ENCODE measurements at regions not wholly inside any gene's neighbourhood (a gene's known extent, or its start where the extent isn't known, plus 50 kb on each side); places are given as distances from the start of the nearest gene placed in this dataset.

DNA sequence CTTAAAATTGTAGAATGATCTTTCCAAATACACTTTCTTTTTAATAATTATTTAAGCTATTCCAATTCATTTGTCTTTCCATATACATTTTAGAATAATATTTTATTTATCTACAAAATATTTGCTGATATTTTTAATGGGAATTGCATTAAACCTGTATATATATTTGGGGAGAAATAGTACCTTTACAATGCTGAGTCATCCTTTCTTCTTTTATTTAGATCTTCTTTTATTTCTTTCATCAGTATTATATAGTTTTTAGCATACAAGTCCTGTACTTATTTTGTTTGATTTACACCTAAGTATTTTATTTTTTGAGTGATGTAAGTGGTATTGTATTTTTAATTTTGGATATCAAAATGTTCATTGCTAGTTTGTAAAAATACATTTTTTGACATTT is 639.5 kb upstream of the GOT2 start:
- TF ChIP-seq, protein P1, sequence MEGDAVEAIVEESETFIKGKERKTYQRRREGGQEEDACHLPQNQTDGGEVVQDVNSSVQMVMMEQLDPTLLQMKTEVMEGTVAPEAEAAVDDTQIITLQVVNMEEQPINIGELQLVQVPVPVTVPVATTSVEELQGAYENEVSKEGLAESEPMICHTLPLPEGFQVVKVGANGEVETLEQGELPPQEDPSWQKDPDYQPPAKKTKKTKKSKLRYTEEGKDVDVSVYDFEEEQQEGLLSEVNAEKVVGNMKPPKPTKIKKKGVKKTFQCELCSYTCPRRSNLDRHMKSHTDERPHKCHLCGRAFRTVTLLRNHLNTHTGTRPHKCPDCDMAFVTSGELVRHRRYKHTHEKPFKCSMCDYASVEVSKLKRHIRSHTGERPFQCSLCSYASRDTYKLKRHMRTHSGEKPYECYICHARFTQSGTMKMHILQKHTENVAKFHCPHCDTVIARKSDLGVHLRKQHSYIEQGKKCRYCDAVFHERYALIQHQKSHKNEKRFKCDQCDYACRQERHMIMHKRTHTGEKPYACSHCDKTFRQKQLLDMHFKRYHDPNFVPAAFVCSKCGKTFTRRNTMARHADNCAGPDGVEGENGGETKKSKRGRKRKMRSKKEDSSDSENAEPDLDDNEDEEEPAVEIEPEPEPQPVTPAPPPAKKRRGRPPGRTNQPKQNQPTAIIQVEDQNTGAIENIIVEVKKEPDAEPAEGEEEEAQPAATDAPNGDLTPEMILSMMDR (conservative IDR thresholded peaks at IDR 0.05; ENCODE audit: low read depth in 2 of 2) = no peak
- no peak for TF ChIP-seq POLR2AphosphoS5 (IDR thresholded peaks at IDR 0.05; ENCODE audit: low read depth)
- TF ChIP-seq EZH2 (IDR thresholded peaks at IDR 0.05; ENCODE audit: low read depth, unreplicated experiment) = no peak
